OCI-LY7 (cell line): ENCODE measurements at regions not wholly inside any gene's neighbourhood (a gene's known extent, or its start where the extent isn't known, plus 50 kb on each side); places are given as distances from the start of the nearest gene placed in this dataset.

Experiments used
- CTCF ChIP-seq: fragments of 200-600 bp; sonication (generic); conservative IDR thresholded peaks from 2 replicates; pipeline ENCODE4 v1.5.1; 2014; ENCODE audit warnings: mild to moderate bottlenecking, antibody characterized with exemption, low read length, moderate library complexity, mixed read lengths
- EZH2phosphoT487 ChIP-seq: fragments of 200-600 bp; sonication (generic); IDR thresholded peaks from 2 replicates; pipeline ENCODE4 v1.6.1; 2018; ENCODE audit warnings: low read depth, borderline replicate concordance, mild to moderate bottlenecking, mixed run types, antibody characterized with exemption, low read length, moderate library complexity, mixed read lengths

DNA sequence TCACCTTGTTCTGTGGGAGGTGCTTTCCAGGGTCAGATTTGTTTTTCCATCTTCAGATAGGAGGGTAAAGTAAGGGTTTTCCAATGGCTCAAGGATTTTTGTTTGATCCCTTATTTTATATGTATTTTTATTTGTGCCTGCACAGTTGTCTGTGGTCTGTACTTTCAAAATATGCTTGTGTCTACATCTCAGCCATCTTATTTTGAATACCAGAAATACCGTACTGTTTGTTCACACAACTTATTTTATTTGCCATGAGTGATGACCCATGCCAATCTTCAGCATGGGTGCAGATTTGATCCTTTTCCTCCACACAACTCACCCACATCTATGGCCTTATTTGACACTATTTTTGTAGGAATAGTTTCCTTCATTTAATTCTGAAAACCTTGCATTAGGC lies 72.2 kb upstream of the PTCHD4 start:
- TF ChIP-seq CTCF: no peak
- TF ChIP-seq EZH2phosphoT487: no peak
